ENCODE measurements at regions not wholly inside any gene's neighbourhood (a gene's known extent, or its start where the extent isn't known, plus 50 kb on each side); places are given as distances from the start of the nearest gene placed in this dataset.
"Not testable (repeated sequence)": the region's sequence is repeated elsewhere in the genome, so short reads cannot be mapped to it uniquely, and the experiment has no call there.

DNA sequence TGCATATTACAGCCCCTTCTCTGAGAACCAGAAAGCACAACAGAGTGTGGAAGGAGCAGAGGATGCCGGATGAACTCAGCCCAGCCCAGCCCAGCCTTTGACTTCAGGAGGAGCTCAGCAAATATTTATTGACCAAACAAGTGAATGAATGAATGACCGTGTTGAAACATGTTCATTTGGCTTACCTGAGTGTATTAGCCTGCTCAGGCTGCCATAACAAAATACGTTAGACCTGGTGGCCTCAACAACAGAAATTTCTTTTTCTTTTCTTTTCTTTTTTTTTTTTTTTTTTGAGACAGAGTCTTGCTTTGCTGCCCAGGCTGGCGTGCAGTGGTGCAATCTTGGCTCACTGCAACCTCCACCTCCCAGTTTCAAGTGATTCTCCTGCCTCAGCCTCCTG is 164.7 kb downstream of the RGS9 start:
- ATAC-seq; H3K4me3 Mint-ChIP-seq; DNase-seq; H3K9me3 Mint-ChIP-seq; H3K27ac ChIP-seq (ENCODE audit: low read depth, low read length); H3K36me3 Mint-ChIP-seq; H3K4me1 Mint-ChIP-seq; H3K36me3 ChIP-seq (ENCODE audit: control insufficient read depth in 2 of 3, insufficient read depth in 3 of 3, low read length in 3 of 3); H3K4me3 ChIP-seq (ENCODE audit: low read length); H3K27ac Mint-ChIP-seq; H3K9me3 ChIP-seq (ENCODE audit: control insufficient read depth in 2 of 3, low read length in 3 of 3); H3K27me3 ChIP-seq (ENCODE audit: control insufficient read depth in 2 of 2, insufficient read depth in 2 of 2, low read length in 2 of 2); H3K4me1 ChIP-seq (ENCODE audit: control insufficient read depth in 2 of 2, insufficient read depth in 2 of 2, low read length in 2 of 2); intact Hi-C loops (cut with micrococcal nuclease): not testable (repeated sequence)
- ChIA-PET POLR2A (interaction anchor here (0.7 kb wide), 1 partner anchor 448 kb away, joined by 3 read pairs; no protein-coding TSS in a partner anchor), CTCF (interaction anchor here (0.7 kb wide), 1 partner anchor 8 kb away, joined by 3 read pairs; no protein-coding TSS in a partner anchor)
- H3K27me3 Mint-ChIP-seq = peaks cover 7 to 21% (median 11%) of the 10 kb centered on the region in 5 donors

DNA sequence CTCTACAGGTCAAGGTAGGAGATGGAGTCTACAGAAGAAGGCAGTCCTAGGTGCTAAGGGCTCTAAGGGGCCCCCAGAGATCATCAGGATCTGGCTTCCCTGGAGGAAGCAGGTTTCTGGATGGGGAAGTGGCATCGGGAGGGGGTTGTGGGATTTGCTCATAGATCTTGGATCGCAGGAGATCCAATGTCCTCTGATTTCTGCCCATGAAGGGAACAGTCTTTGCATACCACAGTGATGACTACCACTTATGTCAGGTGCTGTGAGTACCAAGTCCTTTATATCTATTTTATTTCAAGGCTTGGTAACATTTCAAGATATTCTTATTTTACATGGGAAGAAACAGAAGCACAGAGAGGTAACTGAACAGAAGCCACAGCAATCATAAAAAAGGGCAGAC is 164.0 kb downstream of the RGS9 start:
- POLR2A ChIA-PET = no interaction called here
- Histone ChIP-seq H3K27ac (ENCODE audit: low read depth, low read length) (no peak overlapping the region), H3K27me3 (ENCODE audit: control insufficient read depth in 2 of 2, insufficient read depth in 2 of 2, low read length in 2 of 2) (no peaks in the 10 kb centered on the region), H3K9me3 (ENCODE audit: control insufficient read depth in 2 of 3, low read length in 3 of 3) (no peaks in the 10 kb centered on the region), H3K4me3 (ENCODE audit: low read length) (no peak overlapping the region), H3K36me3 (ENCODE audit: control insufficient read depth in 2 of 3, insufficient read depth in 3 of 3, low read length in 3 of 3) (no peaks in the 10 kb centered on the region), H3K4me1 (ENCODE audit: control insufficient read depth in 2 of 2, insufficient read depth in 2 of 2, low read length in 2 of 2) (no peaks in the 10 kb centered on the region)
- DNase-seq (no peak), ATAC-seq (no peak)
- intact Hi-C loops (cut with micrococcal nuclease) = no loop called here
- peaks cover 0 to 1% (median 0%) of the 10 kb centered on the region in 7 donors for H3K4me1 Mint-ChIP-seq
- CTCF ChIA-PET = no interaction called here
- H3K4me3 Mint-ChIP-seq = no peak overlapping the region
- peaks cover 7 to 21% (median 11%) of the 10 kb centered on the region in 5 donors for H3K27me3 Mint-ChIP-seq
- no peak overlapping the region for H3K27ac Mint-ChIP-seq
- H3K36me3 Mint-ChIP-seq = no peaks in the 10 kb centered on the region
- H3K9me3 Mint-ChIP-seq = peaks cover 0 to 5% (median 0%) of the 10 kb centered on the region in 11 donors

DNA sequence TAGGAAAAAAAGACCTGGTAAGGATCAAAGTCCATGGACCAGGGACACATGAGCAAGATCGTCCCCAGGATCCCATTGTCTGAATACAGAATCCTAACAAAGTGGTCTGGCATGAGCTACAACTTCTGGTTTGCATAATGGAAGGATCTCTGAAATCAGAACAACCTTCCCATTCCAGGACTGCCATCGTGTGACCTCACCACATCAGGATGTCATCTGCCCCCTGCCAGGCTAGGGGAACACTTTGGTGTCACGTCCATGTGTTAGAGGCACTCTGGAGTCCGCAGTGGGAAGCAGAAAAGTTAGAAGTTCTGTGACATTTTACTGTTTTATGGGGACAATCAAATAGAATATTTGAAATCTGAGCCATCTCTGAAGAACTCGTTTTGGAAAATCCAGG is 160.7 kb downstream of the RGS9 start:
- Histone ChIP-seq H3K9me3 (ENCODE audit: control insufficient read depth in 2 of 3, low read length in 3 of 3) (no peaks in the 10 kb centered on the region), H3K27me3 (ENCODE audit: control insufficient read depth in 2 of 2, insufficient read depth in 2 of 2, low read length in 2 of 2) (no peaks in the 10 kb centered on the region), H3K4me1 (ENCODE audit: control insufficient read depth in 2 of 2, insufficient read depth in 2 of 2, low read length in 2 of 2) (no peaks in the 10 kb centered on the region), H3K4me3 (ENCODE audit: low read length) (no peak overlapping the region), H3K36me3 (ENCODE audit: control insufficient read depth in 2 of 3, insufficient read depth in 3 of 3, low read length in 3 of 3) (no peaks in the 10 kb centered on the region), H3K27ac (ENCODE audit: low read depth, low read length) (no peak overlapping the region)
- H3K36me3 Mint-ChIP-seq = no peaks in the 10 kb centered on the region
- H3K4me1 Mint-ChIP-seq = peaks cover 0 to 5% (median 5%) of the 10 kb centered on the region in 7 donors
- CTCF ChIA-PET = interaction anchor here (0.8 kb wide), 1 partner anchor 245 kb away, joined by 4 read pairs; no protein-coding TSS in a partner anchor
- no peak overlapping the region for H3K27ac Mint-ChIP-seq
- POLR2A ChIA-PET = no interaction called here
- H3K27me3 Mint-ChIP-seq = peaks cover 4 to 20% (median 10%) of the 10 kb centered on the region in 5 donors
- intact Hi-C loops (cut with micrococcal nuclease) = no loop called here
- peaks cover 0 to 3% (median 0%) of the 10 kb centered on the region in 11 donors for H3K9me3 Mint-ChIP-seq
- H3K4me3 Mint-ChIP-seq = no peak overlapping the region
- DNase-seq (no peak), ATAC-seq (no peak)

DNA sequence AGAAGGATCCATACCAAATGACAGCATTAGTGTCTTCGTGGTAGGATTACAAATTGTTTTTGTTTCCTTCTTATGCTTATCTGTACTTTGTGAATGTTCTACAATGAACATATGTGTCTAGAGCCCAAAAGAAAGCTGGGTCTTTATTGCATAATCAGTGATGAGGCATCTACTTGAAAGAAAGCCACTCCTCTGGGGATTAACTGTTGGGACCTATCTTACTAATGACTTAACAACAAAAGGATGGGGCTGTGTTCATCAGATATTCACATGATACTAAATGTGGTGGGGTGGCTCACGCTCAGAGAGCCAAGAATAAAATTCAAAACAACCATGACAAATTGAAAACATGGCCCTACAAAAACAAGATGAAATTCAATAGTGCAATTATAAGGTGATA is 160.2 kb downstream of the RGS9 start:
- intact Hi-C loops (cut with micrococcal nuclease) = no loop called here
- peaks cover 0 to 19% (median 4%) of the 10 kb centered on the region in 5 donors for H3K27me3 Mint-ChIP-seq

DNA sequence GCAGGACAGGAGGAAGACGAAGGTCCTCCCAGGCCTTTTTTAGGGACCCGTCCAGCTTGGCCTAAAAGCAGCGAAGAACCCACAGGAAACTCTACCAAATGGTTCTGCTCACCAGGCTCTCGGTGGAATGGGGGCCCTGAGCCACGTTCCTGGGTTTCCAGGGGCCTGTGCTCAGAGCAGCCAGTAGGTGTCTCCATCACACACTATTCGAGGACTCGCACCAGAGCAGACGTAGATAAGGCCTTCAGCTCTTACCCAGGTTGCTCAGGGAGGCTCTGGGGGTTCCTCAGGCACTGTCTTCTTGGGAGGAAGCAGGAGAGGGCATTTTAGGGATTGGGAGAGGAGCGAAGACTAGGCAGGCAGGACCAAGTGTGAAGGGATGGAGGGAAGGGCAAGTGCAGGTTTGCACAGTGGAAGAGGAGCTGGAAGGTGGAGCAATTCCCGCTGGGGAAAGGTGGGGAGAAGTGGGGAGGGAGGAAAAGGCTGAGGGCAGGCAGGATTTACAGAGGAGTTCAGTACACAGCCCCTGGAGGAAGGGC is 157.1 kb downstream of the RGS9 start:
- CTCF ChIA-PET = interaction anchor here (0.6 to 3.5 kb wide), 18 partner anchors 8 to 879 kb away, joined by 3 to 38 read pairs (median 4); no protein-coding TSS in a partner anchor
- Mint-ChIP-seq H3K27me3 (peaks cover 0 to 18% (median 0%) of the 10 kb centered on the region in 5 donors), H3K9me3 (peaks cover 0 to 3% (median 0%) of the 10 kb centered on the region in 11 donors), H3K27ac (peak overlapping the region in 1 of 9 donors; percentile 80), H3K36me3 (no peaks in the 10 kb centered on the region), H3K4me1 (peaks cover 0 to 5% (median 5%) of the 10 kb centered on the region in 7 donors), H3K4me3 (no peak overlapping the region)
- no peaks in the 10 kb centered on the region for H3K36me3 ChIP-seq (ENCODE audit: control insufficient read depth in 2 of 3, insufficient read depth in 3 of 3, low read length in 3 of 3)
- no peaks in the 10 kb centered on the region for H3K27me3 ChIP-seq (ENCODE audit: control insufficient read depth in 2 of 2, insufficient read depth in 2 of 2, low read length in 2 of 2)
- H3K27ac ChIP-seq (ENCODE audit: low read depth, low read length) = no peak overlapping the region
- DNase-seq = peak; percentile 15 to 70 (median 60)
- no peak overlapping the region for H3K4me3 ChIP-seq (ENCODE audit: low read length)
- H3K9me3 ChIP-seq (ENCODE audit: control insufficient read depth in 2 of 3, low read length in 3 of 3) = no peaks in the 10 kb centered on the region
- ATAC-seq = peak; percentile 86
- POLR2A ChIA-PET = interaction anchor here (0.6 kb wide), 1 partner anchor 1432 kb away, joined by 3 read pairs; no protein-coding TSS in a partner anchor
- intact Hi-C loops (cut with micrococcal nuclease) = loop anchor here (1.0 to 5.0 kb wide), 7 partner anchors 62 to 1613 kb away; no protein-coding TSS in a partner anchor
- H3K4me1 ChIP-seq (ENCODE audit: control insufficient read depth in 2 of 2, insufficient read depth in 2 of 2, low read length in 2 of 2) = no peaks in the 10 kb centered on the region

More for the DNA sequence above, 160.2 kb downstream of the RGS9 start:
- DNase-seq (no peak), ATAC-seq (no peak)
- Histone ChIP-seq H3K27me3 (ENCODE audit: control insufficient read depth in 2 of 2, insufficient read depth in 2 of 2, low read length in 2 of 2) (no peaks in the 10 kb centered on the region), H3K4me3 (ENCODE audit: low read length) (no peak overlapping the region), H3K27ac (ENCODE audit: low read depth, low read length) (no peak overlapping the region), H3K36me3 (ENCODE audit: control insufficient read depth in 2 of 3, insufficient read depth in 3 of 3, low read length in 3 of 3) (no peaks in the 10 kb centered on the region), H3K9me3 (ENCODE audit: control insufficient read depth in 2 of 3, low read length in 3 of 3) (no peaks in the 10 kb centered on the region), H3K4me1 (ENCODE audit: control insufficient read depth in 2 of 2, insufficient read depth in 2 of 2, low read length in 2 of 2) (no peaks in the 10 kb centered on the region)
- no peak overlapping the region for H3K27ac Mint-ChIP-seq
- no peaks in the 10 kb centered on the region for H3K36me3 Mint-ChIP-seq
- peaks cover 0 to 3% (median 0%) of the 10 kb centered on the region in 11 donors for H3K9me3 Mint-ChIP-seq
- peaks cover 0 to 5% (median 5%) of the 10 kb centered on the region in 7 donors for H3K4me1 Mint-ChIP-seq
- ChIA-PET POLR2A (no interaction called here), CTCF (no interaction called here)
- no peak overlapping the region for H3K4me3 Mint-ChIP-seq

DNA sequence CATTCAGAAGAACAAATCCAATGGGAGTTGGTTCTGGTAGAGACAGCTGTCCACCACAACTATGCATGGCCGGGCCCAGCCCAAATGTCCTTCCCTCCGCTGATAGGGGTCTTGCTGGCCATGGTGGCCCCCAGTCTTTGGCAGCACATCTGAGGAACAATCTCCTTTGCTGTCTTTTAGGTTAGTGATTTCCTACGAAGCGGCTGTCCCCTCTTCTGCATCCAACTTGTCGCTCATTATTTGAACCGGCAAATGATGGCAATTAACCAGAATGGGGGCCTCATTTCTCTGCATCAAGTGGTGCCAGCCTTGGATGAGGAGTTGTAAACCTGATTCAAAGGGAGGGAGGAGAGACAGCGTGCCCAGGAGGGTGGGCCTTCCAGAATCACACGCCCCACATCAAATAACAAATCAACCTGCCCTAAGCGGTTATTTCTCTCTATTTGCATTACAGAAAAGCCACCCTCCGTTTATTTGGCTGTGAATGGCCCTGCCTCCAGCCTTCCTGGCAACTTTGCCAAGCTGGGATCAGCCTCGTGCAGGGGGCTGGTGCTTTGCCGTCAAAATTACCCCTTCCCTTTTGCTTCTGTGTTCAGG is 156.5 kb downstream of the RGS9 start:
- POLR2A ChIA-PET = no interaction called here

More for the DNA sequence above, 156.5 kb downstream of the RGS9 start:
- no peaks in the 10 kb centered on the region for H3K9me3 ChIP-seq (ENCODE audit: control insufficient read depth in 2 of 3, low read length in 3 of 3)
- no peak overlapping the region for H3K27ac ChIP-seq (ENCODE audit: low read depth, low read length)
- Mint-ChIP-seq H3K4me1 (peaks cover 0 to 5% (median 5%) of the 10 kb centered on the region in 7 donors), H3K4me3 (no peak overlapping the region), H3K27ac (no peak overlapping the region), H3K9me3 (peaks cover 0 to 2% (median 0%) of the 10 kb centered on the region in 11 donors), H3K27me3 (peaks cover 0 to 18% (median 0%) of the 10 kb centered on the region in 5 donors), H3K36me3 (no peaks in the 10 kb centered on the region)
- no peak for ATAC-seq
- H3K4me3 ChIP-seq (ENCODE audit: low read length) = no peak overlapping the region
- CTCF ChIA-PET = interaction anchor here (0.6 to 3.5 kb wide), 15 partner anchors 9 to 880 kb away, joined by 3 to 38 read pairs (median 4); no protein-coding TSS in a partner anchor
- H3K36me3 ChIP-seq (ENCODE audit: control insufficient read depth in 2 of 3, insufficient read depth in 3 of 3, low read length in 3 of 3) = no peaks in the 10 kb centered on the region
- no peaks in the 10 kb centered on the region for H3K4me1 ChIP-seq (ENCODE audit: control insufficient read depth in 2 of 2, insufficient read depth in 2 of 2, low read length in 2 of 2)
- intact Hi-C loops (cut with micrococcal nuclease) = loop anchor here (1.0 to 5.0 kb wide), 7 partner anchors 61 to 1614 kb away; no protein-coding TSS in a partner anchor
- no peak for DNase-seq
- no peaks in the 10 kb centered on the region for H3K27me3 ChIP-seq (ENCODE audit: control insufficient read depth in 2 of 2, insufficient read depth in 2 of 2, low read length in 2 of 2)

Data from naive thymus-derived CD4-positive, alpha-beta T cell (primary cell).